Smooth muscle cell (in vitro differentiated cells): ENCODE measurements at regions not wholly inside any gene's neighbourhood (a gene's known extent, or its start where the extent isn't known, plus 50 kb on each side); places are given as distances from the start of the nearest gene placed in this dataset.

Experiments
- DNase-seq: peaks from one replicate; lab custom pipeline; 2025; ENCODE audit not compliant: unreplicated experiment; lab: John Stamatoyannopoulos, UW
- H2AFZ ChIP-seq: fragments of 200-600 bp; sonication (generic); 2 replicates; pipeline ENCODE4 v1.6.0; 2016; ENCODE audit warnings: antibody characterized with exemption, low read depth, mild to moderate bottlenecking
- H3F3A ChIP-seq: fragments of 200-600 bp; sonication (generic); 2 replicates; pipeline ENCODE4 v1.6.0; 2017; ENCODE audit warnings: antibody characterized with exemption, low read depth
- H3K27ac ChIP-seq: fragments of 200-600 bp; sonication (generic); 2 replicates; pipeline ENCODE4 v1.5.1; 2016; ENCODE audit warnings: low read depth, mild to moderate bottlenecking
- H3K27me3 ChIP-seq: fragments of 200-600 bp; sonication (generic); 2 replicates; pipeline ENCODE4 v1.6.1; 2016; ENCODE audit warnings: low read depth, mild to moderate bottlenecking
- H3K36me3 ChIP-seq: fragments of 200-600 bp; sonication (generic); 2 replicates; pipeline ENCODE4 v1.5.1; 2016; ENCODE audit warnings: low read depth
- H3K4me1 ChIP-seq: fragments of 200-600 bp; sonication (generic); 2 replicates; pipeline ENCODE4 v1.5.1; 2016; ENCODE audit warnings: low read depth
- H3K4me2 ChIP-seq: fragments of 200-600 bp; sonication (generic); 2 replicates; pipeline ENCODE4 v1.6.0; 2016; ENCODE audit warnings: mild to moderate bottlenecking
- H3K4me3 ChIP-seq: fragments of 200-600 bp; sonication (generic); 2 replicates; pipeline ENCODE4 v1.5.1; 2016; ENCODE audit warnings: mild to moderate bottlenecking
- H3K79me2 ChIP-seq: fragments of 200-600 bp; sonication (generic); 2 replicates; pipeline ENCODE4 v1.6.0; 2016; ENCODE audit warnings: low read depth, mild to moderate bottlenecking
- H3K9ac ChIP-seq: fragments of 200-600 bp; sonication (generic); 2 replicates; pipeline ENCODE4 v1.6.0; 2016; ENCODE audit warnings: low read depth
- H3K9me3 ChIP-seq: fragments of 200-600 bp; sonication (generic); replicated peaks from 2 replicates; pipeline ENCODE4 v1.5.1; 2016; ENCODE audit warnings: low read depth
- H4K20me1 ChIP-seq: fragments of 200-600 bp; sonication (generic); 2 replicates; pipeline ENCODE4 v1.6.0; 2016; ENCODE audit warnings: low read depth
- CTCF ChIP-seq: fragments of 200-600 bp; sonication (generic); IDR thresholded peaks from 2 replicates; pipeline ENCODE4 v1.5.1; 2017; ENCODE audit warnings: borderline replicate concordance, mild to moderate bottlenecking, antibody characterized with exemption; ENCODE audit not compliant: insufficient read depth, poor library complexity, severe bottlenecking
- WGBS: methylation state at CpG from one replicate; pipeline ENCODE4 v1.1.7; 2016; ENCODE audit warnings: low lambda C conversion rate; 5-methylcytosine and 5-hydroxymethylcytosine counted together

GRCh38 chr17:77889135-77889505 is 69.4 kb upstream of the TNRC6C start:
- no peaks in the 10 kb centered on the region for H3K9me3 ChIP-seq
- H4K20me1 ChIP-seq, result no peaks in the 10 kb centered on the region
- H3K27ac ChIP-seq, result no peak overlapping the region
- no peak overlapping the region for H3K4me3 ChIP-seq
- no peak overlapping the region for H2AFZ ChIP-seq
- no peak for DNase-seq
- no peak overlapping the region for H3K9ac ChIP-seq
- no peaks in the 10 kb centered on the region for H3K79me2 ChIP-seq
- no peaks in the 10 kb centered on the region for H3K36me3 ChIP-seq
- H3F3A ChIP-seq, result no peaks in the 10 kb centered on the region
- peaks cover 13% of the 10 kb centered on the region for H3K4me1 ChIP-seq
- 88% methylated on average over 4 of the region's 4 CpGs for WGBS
- TF ChIP-seq CTCF, result no peak
- H3K27me3 ChIP-seq, result peaks cover 17% of the 10 kb centered on the region
- no peak overlapping the region for H3K4me2 ChIP-seq

DNA sequence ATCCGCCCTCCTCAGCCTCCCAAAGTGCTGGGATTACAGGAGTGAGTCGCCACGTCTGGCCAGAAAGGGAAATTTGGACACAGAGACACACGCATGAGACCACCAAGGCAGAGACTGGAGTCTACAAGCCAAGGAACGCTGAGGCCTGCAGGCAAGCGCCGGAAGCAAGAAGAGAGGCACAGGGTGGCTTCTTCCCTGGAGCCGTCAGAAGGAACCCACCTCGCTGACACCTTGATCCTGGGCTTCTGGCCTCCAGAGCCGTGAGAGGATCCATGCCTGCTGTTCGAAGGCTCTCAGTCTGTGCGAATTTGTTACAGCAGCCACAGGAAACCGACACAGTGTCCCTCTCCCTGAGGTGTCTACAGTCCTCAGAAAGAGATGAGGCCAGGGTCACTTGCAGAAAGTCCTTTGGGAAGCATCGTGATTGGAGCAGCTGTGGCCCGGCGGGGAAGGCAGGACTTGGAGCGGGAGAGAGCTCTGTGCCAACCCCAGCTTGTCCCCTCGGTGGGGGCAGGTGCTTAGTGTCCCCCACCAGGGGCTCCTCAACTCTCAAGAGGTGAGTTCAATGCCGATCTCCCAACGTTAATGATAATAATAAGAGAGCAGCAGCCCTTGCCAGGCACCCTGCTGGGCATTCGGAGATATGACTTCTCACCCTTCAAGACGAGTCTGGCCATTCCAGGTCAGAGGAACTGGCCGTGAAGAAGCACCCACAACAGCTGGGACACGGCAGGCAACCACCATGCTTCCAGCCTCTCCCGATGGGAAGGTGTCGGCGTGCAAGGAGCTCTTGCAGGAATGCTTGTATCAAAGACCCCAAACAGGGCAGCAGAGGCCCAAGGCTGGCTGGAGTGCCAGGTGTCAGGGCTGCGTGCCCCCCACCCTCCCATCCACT is 68.4 kb upstream of the TNRC6C start:
- Histone ChIP-seq H3K4me3 (no peak overlapping the region), H3K4me1 (peaks cover 13% of the 10 kb centered on the region), H3K27ac (no peak overlapping the region), H3K27me3 (peaks cover 17% of the 10 kb centered on the region), H4K20me1 (no peaks in the 10 kb centered on the region), H3K36me3 (no peaks in the 10 kb centered on the region), H3K9me3 (no peaks in the 10 kb centered on the region), H2AFZ (no peak overlapping the region), H3K79me2 (no peaks in the 10 kb centered on the region), H3F3A (no peaks in the 10 kb centered on the region), H3K9ac (no peak overlapping the region), H3K4me2 (no peak overlapping the region)
- no peak for DNase-seq
- 91% methylated on average over 28 of the region's 28 CpGs for WGBS
- TF ChIP-seq CTCF, result no peak

GRCh38 chr17:77890771-77891170 is 67.7 kb upstream of the TNRC6C start:
- Histone ChIP-seq H3F3A (no peaks in the 10 kb centered on the region), H3K36me3 (no peaks in the 10 kb centered on the region), H3K9me3 (no peaks in the 10 kb centered on the region), H3K9ac (no peak overlapping the region), H3K27ac (no peak overlapping the region), H2AFZ (no peak overlapping the region), H3K27me3 (peaks cover 17% of the 10 kb centered on the region), H3K4me2 (no peak overlapping the region), H3K4me3 (no peak overlapping the region), H4K20me1 (no peaks in the 10 kb centered on the region), H3K79me2 (no peaks in the 10 kb centered on the region), H3K4me1 (peaks cover 13% of the 10 kb centered on the region)
- no peak for TF ChIP-seq CTCF
- no peak for DNase-seq
- WGBS, result 96% methylated on average over 3 of the region's 3 CpGs

- H3K27me3 ChIP-seq, result peaks cover 12% of the 10 kb centered on the region
- no peak overlapping the region for H2AFZ ChIP-seq
- H3F3A ChIP-seq, result no peaks in the 10 kb centered on the region
Measured at GRCh38 chr17:77891602-77892001, 66.9 kb upstream of the TNRC6C start.

More at GRCh38 chr17:77891602-77892001, 66.9 kb upstream of the TNRC6C start:
- peaks cover 13% of the 10 kb centered on the region for H3K4me1 ChIP-seq
- H3K4me2 ChIP-seq, result no peak overlapping the region
- no peaks in the 10 kb centered on the region for H3K36me3 ChIP-seq
- no peaks in the 10 kb centered on the region for H3K79me2 ChIP-seq
- H3K27ac ChIP-seq, result no peak overlapping the region
- no peak for TF ChIP-seq CTCF
- no peak for DNase-seq
- H3K9ac ChIP-seq, result no peak overlapping the region
- H3K4me3 ChIP-seq, result no peak overlapping the region
- 80% methylated on average over 8 of the region's 8 CpGs for WGBS
- H4K20me1 ChIP-seq, result no peaks in the 10 kb centered on the region
- H3K9me3 ChIP-seq, result no peaks in the 10 kb centered on the region
